HG03520 (cell line): ENCODE measurements at regions not wholly inside any gene's neighbourhood (a gene's known extent, or its start where the extent isn't known, plus 50 kb on each side); places are given as distances from the start of the nearest gene placed in this dataset.

Experiments
- ATAC-seq: cut with Tn5 transposase; IDR thresholded peaks from one replicate; pipeline ENCODE4 v1.9.1; 2021; ENCODE audit warnings: mild to moderate bottlenecking, moderate library complexity; ENCODE audit not compliant: unreplicated experiment

DNA sequence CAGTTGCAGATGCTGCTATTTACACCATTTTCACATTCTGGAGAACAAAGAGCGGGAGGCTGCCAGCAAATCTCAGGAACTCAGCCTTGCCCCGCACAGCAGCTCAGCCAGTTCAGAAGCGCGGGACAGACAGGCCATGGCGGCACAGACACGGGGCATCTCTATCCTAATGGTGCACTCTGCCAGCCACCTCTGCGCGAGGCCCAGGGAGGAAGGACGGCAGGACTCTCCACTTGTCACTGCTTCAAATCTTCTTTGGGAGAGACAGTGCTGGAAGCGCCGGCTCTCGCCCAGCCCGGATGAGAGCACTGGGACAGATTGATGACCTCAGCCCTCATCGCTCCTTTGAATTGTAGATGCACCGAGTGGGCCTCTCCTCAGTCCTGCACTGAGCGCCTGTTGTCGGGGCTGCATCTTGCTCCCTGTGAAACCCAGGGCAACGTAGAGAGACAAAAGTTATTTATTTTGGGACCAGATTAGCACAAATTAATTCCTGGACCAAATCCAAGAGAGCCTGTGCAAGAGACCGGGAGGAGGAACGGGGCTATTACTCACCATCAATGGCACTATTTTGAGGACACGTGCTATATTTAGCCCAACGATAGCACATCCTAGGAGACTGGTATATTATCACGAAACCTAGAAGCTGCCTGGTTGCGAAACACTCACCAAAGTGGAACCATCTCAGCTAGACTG is 211.4 kb upstream of the SMIM21 start:
- no peak for ATAC-seq

DNA sequence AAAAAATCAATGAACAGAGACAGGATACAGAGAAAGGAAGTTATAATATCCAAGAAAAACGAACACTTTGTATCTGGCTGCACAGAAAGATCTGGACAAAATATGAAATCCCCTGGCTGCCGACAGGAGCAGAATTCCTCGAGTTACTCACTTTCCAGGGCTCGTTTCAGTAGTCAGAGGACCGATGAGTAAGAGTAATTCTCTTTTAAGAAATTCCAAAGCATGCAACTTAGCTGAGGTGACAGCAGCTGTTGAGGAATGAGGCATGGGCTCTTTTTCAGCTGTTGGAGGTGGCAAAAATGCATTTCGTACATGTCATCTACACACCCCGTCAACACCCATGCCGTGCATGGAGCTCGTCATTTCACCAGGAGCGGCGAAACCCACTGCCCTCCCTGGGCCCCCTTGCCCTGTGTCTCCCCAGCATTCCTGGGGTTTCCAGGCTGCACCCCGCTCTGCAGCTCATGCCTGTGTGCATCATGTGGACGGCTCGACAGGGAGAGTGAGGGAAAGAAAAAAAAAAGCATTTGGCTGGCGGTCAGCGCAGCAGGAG is 210.8 kb upstream of the SMIM21 start:
- ATAC-seq = no peak

DNA sequence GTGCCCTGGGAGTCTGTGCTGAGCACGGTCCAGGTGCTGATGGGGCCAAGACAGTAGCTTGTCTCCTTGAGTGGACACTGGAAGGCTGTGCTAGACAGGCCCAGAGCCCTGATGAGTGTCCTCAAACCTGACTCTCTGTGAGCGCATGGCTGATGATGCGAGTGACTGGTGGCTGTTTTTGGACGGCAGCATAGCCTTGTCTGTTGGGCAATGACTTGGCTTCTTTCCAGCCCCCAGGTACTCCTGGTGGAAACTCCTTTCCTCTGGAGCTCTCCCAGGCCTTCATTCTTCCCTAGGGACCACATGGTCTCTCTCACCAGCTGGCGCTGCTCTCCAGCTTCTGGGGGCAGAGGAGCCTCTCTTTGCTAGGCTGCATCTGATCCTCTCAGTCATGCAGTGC is 207.6 kb upstream of the SMIM21 start:
- no peak for ATAC-seq

DNA sequence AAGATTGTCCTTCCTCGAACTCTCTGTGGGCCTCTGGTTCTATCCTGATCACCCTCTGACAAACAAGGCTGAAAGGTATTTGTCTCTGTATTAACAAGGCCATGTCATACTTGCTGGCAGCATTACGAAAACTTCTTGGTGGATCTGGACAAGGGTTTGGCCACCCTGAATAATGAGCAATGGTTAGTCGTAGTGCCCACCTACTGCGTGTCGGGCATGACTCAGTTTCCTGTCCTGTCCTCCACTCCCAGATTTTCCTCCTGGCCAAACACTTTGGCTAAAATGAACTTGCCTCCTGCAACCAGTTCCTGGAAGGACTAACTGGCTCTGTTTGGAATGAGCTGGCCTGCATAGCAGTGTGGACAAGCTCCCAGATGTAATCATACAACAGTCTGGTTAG is 198.5 kb upstream of the SMIM21 start:
- no peak for ATAC-seq

DNA sequence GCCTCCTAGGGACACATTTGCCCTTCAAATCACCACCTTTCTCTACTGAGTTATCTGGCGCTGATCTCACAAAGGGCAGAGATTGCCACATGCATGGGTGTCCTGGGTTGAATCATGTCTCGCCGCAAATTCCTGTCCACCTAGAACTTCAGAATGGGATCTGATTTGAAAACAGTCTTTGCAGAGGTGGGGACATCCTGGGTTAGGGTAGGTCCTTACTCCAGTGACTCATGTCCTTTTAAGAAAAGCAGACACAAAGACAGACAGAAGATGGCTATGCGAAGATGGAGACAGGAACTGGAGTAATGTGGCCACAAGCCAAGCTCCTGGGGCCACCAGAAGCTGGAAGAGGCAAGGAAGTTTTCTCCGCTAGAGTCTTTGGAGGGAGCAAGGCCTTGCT is 197.4 kb upstream of the SMIM21 start:
- ATAC-seq = no peak

DNA sequence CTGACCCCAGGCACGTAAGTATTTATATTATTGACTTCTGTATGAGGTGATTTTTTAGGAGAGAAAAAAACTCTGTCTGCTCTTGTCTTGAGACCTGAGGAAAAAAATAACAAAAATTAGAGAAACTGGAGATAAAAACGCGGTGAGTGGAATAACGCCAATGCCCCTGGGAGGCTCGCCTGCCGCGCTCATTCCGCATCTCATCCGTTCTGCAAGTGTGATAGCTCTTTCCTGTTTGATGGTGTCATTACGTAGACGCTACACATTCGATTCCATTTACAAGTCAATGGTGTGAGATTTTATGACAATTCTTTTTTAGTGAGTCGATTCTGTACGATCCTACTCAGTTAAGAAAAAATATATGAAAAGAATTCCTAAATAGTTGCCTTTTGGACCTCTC is 194.3 kb upstream of the SMIM21 start:
- no peak for ATAC-seq

DNA sequence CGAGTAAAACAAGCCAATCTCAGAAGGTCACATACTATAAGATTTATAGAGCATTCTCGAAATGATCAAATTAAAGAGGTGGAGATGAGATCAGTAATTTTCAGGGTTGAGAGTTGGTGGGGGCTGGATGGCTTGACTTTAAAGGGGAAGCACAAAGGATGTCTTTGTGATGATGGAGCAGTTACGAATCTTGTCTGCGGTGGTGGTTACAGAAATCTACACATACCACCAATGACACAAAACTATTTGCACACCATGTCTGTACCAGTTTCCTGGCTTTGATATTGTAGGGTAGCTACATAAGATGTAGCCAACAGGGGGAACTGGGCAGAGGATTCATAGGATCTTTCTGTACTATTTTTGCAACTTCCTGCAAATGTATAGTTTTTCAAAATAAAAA is 190.6 kb upstream of the SMIM21 start:
- no peak for ATAC-seq

DNA sequence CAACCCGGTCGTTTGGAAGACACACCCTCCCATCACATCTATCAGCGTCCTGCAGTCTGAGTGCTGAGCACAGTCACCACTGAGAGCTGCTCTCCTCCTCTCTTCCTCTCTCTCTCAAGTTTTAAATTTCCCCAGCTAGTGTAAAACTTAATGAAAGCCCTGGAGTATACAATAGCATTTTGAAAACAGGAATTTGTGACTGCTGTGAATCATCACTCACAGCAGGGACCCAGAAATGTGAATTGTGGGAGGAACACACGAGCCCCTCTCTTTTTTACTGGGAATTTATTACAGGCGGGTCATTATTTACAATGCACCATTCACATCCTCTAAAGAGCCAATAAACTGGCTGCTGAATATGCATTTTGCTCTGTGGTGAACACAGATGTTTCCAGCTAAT is 185.0 kb upstream of the SMIM21 start:
- ATAC-seq = no peak

DNA sequence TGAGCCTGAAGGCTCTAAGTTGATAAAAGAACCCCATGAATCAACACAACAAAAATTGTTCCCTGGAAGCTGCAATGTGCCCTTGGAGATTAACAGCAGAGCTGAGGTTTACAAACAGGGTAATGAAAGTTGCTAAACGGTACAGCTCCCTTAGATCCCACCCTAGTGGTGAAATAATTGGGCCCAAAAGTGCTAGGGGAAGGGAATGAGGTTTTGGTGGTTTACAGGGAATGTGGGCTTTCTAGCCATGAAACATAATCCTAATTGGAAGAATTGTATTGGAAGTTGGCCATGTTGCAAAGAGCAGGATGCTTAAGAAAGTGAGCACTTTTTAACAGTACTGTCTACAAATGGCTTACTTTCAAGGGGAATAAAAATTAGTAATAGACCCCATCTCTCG is 180.2 kb upstream of the SMIM21 start:
- ATAC-seq = no peak

DNA sequence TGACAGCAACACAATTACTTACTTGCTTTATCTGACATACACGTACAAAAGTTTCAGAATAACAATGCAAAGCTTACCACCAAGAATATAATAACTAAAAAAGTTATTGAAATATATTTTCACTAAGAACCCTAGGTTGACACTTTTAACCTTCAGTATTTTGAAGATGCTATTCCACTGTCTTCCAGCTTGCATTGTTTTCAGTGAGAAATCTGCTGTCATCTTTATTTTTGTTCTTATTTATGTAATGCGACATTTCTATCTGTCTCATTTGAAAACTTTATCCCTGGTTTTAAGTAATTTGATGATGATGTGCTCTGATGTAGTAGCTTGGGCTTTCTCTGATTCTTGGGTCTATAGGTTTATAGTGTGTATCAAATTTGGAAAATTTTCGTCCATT is 165.0 kb upstream of the SMIM21 start:
- ATAC-seq = no peak

DNA sequence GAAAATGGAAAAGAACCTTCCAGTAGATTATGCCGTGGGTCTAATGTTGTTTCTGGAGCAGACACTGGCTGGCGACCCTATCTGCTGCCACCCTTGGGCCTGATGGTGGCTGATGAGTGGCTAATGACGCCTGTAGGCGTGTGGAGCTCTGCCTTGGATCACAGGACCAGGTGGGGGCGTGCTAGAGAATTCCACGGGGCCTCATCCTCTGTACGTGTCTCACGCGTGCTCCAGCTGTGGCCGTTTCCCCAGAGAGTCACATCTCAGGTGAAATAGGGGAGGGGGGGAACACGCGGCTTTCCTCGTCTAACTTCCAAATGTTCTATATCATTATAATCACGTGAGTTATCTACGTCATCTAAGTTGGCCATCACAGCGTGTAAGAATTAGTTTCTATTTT is 160.9 kb upstream of the SMIM21 start:
- no peak for ATAC-seq

DNA sequence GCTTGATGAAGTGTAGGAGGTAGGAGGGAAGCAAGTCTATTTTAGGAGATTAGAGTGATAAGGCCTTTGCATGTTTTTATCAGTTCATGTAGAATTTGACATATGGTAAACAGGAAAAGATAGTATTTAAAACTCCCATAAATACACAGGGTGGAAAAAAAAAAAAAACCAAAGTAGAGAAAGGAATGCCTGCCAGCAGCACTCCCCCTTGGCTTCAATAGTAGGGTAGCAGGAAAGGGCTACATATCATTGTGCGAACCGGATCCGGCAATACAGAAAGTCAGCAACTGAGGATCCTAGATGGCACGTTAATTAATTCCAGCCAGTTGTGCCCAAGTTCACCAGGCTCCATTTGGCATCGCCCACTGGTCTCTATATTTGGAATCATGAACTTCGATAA is 159.6 kb upstream of the SMIM21 start:
- no peak for ATAC-seq

DNA sequence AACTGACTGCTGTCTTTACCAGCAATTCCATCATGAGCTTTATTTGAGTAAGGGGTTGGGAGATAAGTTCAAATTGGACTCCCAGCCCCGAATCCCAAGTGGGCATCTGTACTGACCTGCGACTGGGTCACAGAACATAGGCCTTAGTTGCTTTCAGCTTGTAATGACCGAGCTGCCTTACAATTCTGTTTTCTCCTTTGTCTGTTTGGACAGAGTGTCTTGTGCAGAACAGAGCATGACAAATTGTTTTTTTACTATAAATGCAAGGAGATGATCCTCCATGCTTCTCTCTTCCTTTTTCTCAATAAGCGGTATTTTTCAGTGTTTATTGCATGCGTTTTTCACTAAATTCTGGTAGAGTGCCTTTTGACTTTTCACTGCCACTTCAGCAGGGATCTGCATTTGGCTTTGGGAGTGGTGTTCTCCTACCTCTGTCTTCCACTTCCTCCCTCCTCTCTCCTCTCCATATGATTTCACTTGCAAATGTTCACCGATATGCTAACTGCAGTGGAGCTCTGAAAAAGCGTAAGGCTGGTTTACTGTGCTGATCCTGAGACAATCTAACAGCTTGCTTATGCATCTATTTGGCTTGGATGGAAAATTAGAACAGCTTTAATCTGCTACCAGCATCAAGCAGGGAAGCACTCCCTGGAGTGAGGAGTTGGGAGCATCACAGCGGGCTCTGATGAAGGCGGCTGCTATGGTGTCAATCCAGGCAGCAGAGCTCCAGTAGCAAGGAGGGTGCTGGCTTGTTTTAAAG is 158.8 kb upstream of the SMIM21 start:
- no peak for ATAC-seq

DNA sequence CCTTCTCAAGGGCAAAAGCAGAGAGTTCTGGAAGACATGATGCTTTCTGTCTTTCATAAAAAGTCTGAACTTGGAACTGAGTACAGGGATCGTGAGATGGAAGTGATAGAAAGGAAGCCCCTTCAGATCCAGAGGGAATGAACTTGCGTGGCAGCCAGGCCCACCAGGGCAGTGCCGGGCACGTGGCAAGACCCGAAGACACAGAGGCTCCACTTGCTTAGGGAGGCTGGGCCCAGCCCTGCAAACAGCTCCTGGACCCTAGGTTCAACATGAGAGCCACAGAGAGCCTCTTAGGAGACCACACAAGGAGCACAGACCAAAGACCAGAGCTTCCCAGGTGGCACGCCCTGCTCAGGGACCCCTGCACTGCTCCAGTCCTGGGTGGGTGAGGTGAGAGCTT is 155.4 kb upstream of the SMIM21 start:
- no peak for ATAC-seq

DNA sequence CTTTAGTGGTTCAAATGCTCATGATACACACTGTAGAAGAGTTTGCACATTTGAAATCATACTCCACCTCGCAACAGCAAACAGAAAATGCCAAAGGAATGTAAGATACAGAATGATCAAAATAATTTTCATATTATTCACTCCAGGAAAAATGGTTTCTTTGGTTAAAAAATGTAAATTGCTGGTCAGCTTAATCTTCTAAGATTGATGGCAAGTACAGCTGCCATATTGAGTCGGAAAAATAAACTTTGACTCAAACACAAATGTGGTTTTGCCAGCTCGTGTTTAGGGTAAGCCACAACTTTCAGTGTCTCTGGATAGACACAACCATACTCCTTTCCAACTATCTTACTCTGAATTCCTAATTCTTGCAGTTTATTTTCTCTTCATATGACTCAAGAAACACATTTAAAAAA is 154.9 kb upstream of the SMIM21 start:
- ATAC-seq = no peak

DNA sequence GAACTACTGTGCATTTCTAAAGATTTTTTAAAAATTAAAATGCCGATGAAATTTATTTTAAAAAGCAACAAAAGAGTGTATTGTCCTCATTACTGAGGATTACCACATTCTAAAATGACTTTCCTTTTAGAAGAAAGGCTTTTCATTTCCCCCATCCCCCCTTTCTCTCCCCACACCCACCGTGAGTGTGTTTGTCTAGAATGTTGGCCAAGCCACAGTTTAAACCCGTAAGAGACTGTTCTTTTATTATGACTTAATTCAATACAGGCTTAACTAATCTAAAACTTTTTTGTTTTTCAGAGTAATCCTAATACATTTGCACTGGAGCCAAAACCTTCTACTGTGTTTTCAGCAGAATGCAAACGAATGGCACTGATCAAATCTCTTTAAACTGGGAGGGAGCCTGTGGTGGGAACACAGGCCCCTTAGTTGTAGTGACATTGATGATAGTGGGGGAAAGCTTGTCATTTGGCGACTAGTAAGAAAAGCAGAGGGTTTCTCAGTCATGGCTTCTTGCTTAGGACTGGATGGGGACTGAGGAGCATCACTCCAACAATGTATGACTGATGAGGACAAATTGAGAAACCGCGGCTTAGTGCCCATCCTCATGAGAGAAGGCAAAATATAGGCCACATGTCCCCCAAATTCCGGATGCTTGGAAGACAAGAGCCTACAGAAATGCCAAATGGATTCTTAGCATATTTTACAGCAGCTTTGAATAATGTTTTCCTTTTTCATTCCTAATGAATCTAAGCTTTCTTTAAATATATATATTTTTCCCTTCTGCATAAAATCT is 154.0 kb upstream of the SMIM21 start:
- ATAC-seq = no peak

DNA sequence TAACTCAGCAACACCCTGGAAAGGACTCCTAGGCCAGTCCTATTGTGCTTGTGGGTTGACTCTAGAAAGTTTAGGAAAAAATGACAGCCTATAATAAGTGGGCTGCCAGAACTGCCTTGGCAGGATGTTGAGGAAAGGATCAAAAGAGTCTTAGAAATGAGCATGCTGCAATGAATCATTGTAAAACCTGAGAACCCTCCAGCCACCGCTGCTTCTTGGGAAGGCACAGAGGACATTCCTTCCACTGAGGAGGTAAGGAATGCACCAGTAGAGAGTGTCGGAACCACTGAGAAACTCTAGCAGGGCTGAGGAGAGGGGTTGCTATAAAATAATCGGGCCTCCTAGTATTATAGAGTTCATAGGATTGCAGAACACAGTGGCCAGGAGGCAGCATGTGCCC is 146.7 kb upstream of the SMIM21 start:
- ATAC-seq = no peak

DNA sequence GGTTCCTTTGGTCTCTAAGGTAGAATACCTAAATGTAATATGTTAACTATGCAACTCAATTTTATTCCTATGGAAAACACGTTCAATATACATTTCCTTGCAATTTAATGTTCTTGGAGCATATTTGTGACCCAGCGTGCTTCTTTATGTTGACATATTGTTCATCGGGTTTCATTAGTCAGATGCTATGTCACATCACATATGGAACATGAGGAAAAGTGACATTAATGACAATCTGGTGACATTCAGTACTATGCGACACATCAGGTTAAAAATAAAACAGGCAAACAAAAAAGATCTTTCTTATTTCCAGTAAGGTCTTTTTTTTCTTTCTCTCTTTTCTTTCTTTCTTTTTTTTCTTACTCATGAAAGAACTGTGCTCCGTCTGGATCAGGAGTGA is 135.6 kb upstream of the SMIM21 start:
- no peak for ATAC-seq

DNA sequence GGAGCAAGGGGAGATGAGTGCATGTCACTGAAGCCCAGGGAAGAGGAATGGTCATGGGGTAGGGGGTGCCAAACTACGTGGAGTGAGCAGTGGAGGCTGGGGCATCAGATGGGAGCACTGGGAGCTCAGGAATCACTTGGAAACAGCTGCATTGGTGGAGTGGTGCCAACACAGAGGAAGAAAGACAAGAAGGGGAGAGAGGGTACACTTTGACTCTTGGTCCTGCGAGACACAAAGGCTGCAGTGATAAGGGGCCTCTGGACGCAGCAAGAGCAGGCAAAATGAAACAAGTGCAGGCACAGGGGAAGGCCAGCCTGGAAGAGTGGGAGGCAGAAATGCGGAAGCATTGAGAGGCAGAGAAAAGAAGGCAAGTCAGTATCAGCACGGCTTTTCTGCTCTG is 134.7 kb upstream of the SMIM21 start:
- ATAC-seq = no peak

DNA sequence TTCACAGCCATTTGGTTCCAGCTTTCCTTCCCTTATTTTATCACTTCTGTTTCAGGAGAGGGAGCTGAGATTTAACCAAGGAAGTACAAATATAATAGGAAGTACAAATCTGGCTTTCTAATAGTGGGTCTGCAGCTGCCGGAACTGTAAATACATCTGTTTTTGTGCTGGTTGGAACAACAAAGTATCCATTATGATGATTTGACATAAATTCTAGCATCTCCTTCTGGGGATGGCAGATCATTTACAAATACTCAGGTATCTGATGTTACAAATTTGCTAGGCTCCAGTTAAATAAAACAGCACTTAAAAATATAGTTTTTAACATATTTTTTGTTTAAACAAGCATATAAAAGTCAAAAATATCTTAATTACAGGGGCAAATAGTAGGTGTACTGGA is 131.3 kb upstream of the SMIM21 start:
- no peak for ATAC-seq

DNA sequence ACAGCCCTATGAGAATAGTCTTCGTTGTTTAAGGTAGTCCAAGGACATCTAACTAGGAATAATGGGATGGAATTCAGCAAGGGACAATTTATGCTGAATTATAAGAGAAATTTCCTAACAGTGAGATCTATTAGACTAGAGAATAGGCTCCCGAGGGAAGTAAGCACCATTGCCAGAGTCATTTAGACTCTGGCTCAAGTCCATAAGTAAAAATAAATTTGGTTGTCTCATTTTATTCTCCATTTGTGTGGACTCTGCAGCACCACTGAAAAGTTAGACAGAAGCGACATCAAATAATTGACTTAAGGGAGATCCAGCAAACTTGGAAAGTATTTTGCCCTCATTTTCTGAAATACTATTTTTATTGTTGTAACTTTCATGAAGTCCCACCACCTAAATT is 129.3 kb upstream of the SMIM21 start:
- no peak for ATAC-seq
